ENCODE measurements at regions not wholly inside any gene's neighbourhood (a gene's known extent, or its start where the extent isn't known, plus 50 kb on each side); places are given as distances from the start of the nearest gene placed in this dataset.

DNA sequence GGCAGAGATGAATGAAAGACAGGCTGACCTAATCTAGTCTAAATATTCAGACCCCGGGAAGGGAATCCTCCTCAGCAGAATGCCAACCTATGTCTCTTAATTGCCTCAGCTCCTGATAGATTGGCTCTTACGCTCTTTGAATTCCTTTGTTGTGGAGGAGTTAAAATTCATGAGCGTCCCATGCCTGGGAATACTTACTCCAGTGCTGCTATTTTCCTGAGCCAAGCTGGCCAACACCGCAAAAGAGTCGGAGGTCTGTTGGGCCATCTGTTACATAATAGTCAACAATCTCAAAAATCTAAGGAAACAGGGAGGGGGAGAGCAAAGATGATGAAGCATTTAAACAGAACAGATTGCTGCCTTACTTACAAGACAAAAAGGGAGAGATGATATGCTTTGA, 182.8 kb downstream of the ASCL1 start:
- Histone ChIP-seq H3K4me1 (ENCODE audit: control insufficient read depth, insufficient read depth, low read length) (peaks cover 12% of the 10 kb centered on the region; the same call in 1 of the 2 replicates), H3K9ac (ENCODE audit: low read depth, low read length) (no peak overlapping the region), H3K9me3 (ENCODE audit: control insufficient read depth, insufficient read depth, low read length) (no peaks in the 10 kb centered on the region), H3K36me3 (ENCODE audit: control insufficient read depth, insufficient read depth, low read length) (no peaks in the 10 kb centered on the region), H3K4me3 (ENCODE audit: low read depth, low read length) (no peak overlapping the region), H3K27ac (ENCODE audit: low read depth, low read length) (no peak overlapping the region), H3K27me3 (ENCODE audit: control insufficient read depth, insufficient read depth, low read length) (no peaks in the 10 kb centered on the region)

DNA sequence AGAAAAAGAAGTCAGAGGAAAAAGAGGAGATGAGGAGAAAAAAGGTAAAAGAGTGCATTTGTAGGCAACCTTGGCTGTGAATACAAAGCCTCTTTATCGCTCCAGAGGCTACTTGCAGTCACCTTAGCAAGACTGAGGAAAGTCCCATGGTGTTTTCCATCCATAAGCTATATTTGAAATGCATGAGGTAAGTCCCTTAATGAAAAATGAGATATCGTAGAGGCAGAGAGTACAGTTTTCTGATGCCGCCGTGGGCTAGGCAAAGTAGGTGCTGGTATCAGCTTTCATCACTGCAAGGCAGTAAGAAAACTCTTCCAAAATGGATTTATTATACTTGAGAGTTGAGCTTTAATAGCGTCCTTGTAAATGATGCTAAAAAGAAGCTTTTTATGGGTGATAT, 186.8 kb downstream of the ASCL1 start:
- Histone ChIP-seq H3K27me3 (ENCODE audit: control insufficient read depth, insufficient read depth, low read length) (no peaks in the 10 kb centered on the region), H3K4me1 (ENCODE audit: control insufficient read depth, insufficient read depth, low read length) (peaks cover 12% of the 10 kb centered on the region; the same call in 1 of the 2 replicates), H3K36me3 (ENCODE audit: control insufficient read depth, insufficient read depth, low read length) (no peaks in the 10 kb centered on the region), H3K9ac (ENCODE audit: low read depth, low read length) (no peak overlapping the region), H3K9me3 (ENCODE audit: control insufficient read depth, insufficient read depth, low read length) (no peaks in the 10 kb centered on the region), H3K4me3 (ENCODE audit: low read depth, low read length) (no peak overlapping the region), H3K27ac (ENCODE audit: low read depth, low read length) (no peak overlapping the region)

DNA sequence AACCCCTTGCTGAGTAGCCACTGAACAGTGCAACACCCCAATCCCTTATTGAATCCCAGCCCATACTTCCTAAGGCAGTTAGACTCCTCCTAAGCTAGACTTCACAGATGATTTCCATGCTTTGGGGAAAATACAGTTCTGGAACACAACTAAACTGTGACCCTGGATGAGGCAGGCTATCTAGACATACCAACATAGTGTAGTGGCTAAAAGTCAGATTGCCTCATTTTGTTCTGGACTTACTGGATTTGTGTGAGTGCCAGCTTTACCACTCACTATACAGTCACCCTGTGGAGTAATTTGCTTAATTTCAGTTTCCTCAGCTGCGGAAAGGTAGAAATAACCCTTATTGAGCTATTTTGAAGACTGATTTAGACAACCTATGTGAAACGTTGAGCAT, 203.1 kb downstream of the ASCL1 start:
- Histone ChIP-seq H3K4me1 (ENCODE audit: control insufficient read depth, insufficient read depth, low read length) (no peaks in the 10 kb centered on the region), H3K4me3 (ENCODE audit: low read depth, low read length) (no peak overlapping the region), H3K9me3 (ENCODE audit: control insufficient read depth, insufficient read depth, low read length) (no peaks in the 10 kb centered on the region), H3K36me3 (ENCODE audit: control insufficient read depth, insufficient read depth, low read length) (no peaks in the 10 kb centered on the region), H3K9ac (ENCODE audit: low read depth, low read length) (no peak overlapping the region), H3K27ac (ENCODE audit: low read depth, low read length) (no peak overlapping the region), H3K27me3 (ENCODE audit: control insufficient read depth, insufficient read depth, low read length) (no peaks in the 10 kb centered on the region; the same call in 1 of the 2 replicates)

DNA sequence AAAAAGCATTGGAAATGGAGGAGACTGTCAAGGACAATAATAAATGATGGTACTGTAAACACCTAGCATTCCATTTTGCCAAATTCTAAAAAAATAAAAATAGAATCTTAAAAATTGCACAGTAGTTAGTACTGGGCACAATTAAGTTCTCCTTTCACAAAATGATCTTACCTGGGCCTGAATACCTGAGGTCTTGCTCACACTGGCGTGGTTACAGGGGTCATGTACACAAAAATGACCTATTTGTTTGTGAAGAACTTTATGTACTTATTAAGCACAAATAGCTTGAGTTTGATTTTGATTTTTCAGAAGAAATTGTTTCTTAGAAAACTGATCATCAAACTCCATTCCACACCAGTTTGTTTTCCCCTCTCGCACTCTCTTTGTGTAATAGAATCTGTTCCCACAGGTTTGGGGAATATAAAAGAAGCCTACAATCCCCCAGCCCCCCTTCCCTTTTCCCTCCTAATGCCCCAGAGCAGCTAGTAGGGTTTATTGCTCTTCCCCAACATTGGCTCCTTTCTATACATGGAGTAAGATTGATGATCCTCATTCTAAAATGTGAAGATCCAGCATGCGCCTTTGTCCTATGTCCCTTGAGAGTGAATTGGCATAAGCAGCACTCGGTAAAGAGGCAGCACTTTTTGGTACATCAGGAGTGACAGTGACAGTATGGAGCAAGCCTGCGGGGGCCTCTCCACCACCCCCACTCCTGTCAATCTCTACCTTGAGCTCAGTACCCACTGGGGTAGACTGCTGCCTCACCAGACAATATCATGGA, 204.3 kb downstream of the ASCL1 start:
- Histone ChIP-seq H3K9me3 (ENCODE audit: control insufficient read depth, insufficient read depth, low read length) (no peaks in the 10 kb centered on the region), H3K36me3 (ENCODE audit: control insufficient read depth, insufficient read depth, low read length) (no peaks in the 10 kb centered on the region), H3K9ac (ENCODE audit: low read depth, low read length) (no peak overlapping the region), H3K4me3 (ENCODE audit: low read depth, low read length) (no peak overlapping the region), H3K27ac (ENCODE audit: low read depth, low read length) (no peak overlapping the region), H3K27me3 (ENCODE audit: control insufficient read depth, insufficient read depth, low read length) (no peaks in the 10 kb centered on the region; the same call in 1 of the 2 replicates), H3K4me1 (ENCODE audit: control insufficient read depth, insufficient read depth, low read length) (no peaks in the 10 kb centered on the region)

DNA sequence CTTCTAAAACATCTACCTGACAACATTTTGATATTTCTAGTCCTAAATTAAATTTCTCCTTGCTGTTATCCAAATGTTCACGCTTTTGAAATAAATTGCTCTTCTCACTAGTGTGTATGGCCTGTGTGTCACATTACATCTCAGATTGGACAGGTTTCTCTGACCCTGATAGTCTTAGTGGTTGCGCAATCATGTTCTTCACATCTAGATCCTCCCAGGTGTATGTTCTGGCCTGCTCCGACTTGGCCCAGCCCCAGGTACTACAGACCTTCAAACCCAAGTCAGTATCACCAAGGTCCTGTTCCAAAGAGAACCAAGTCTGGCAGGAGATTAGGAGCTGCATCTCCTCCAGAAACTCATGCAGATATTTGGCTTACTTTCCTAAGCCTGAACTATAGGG, 209.5 kb downstream of the ASCL1 start:
- H3K36me3 ChIP-seq (ENCODE audit: control insufficient read depth, insufficient read depth, low read length) = no peaks in the 10 kb centered on the region
- H3K27me3 ChIP-seq (ENCODE audit: control insufficient read depth, insufficient read depth, low read length) = no peaks in the 10 kb centered on the region; the same call in 1 of the 2 replicates
- no peak overlapping the region for H3K4me3 ChIP-seq (ENCODE audit: low read depth, low read length)
- no peak overlapping the region for H3K9ac ChIP-seq (ENCODE audit: low read depth, low read length)
- no peaks in the 10 kb centered on the region for H3K4me1 ChIP-seq (ENCODE audit: control insufficient read depth, insufficient read depth, low read length)
- H3K9me3 ChIP-seq (ENCODE audit: control insufficient read depth, insufficient read depth, low read length) = no peaks in the 10 kb centered on the region
- no peak overlapping the region for H3K27ac ChIP-seq (ENCODE audit: low read depth, low read length)

DNA sequence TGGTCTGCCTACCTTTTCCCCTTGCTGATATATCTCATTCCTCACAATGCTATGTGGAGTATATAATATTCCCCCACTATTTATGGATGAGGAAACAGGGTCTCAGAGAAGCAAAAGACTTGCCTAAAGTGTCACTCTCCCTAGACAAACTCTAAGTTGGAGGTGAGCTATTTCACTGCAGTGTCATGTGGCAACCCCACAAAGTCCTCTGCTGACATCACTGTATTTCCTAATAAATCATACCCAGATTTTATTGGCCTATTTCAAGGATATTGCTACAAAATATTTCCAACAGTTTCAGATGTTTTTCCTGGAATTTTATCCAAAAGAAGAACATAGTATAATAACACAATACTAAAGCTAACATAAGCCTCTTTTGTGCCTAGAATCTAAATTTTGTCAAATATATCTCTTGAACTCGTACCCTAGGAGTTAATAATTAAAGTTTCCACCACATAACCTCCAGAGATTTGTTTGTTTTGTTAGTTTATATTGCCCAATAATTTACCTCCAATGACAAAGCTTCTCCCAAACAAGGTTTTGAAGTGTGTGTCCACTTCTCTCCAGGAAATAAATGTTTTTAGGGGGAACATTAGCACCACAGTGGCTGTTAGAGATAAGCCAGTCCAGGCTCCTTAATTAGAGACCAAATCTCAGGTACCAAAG, 215.1 kb downstream of the ASCL1 start:
- Histone ChIP-seq H3K4me1 (ENCODE audit: control insufficient read depth, insufficient read depth, low read length) (no peaks in the 10 kb centered on the region), H3K36me3 (ENCODE audit: control insufficient read depth, insufficient read depth, low read length) (no peaks in the 10 kb centered on the region), H3K9me3 (ENCODE audit: control insufficient read depth, insufficient read depth, low read length) (no peaks in the 10 kb centered on the region), H3K27ac (ENCODE audit: low read depth, low read length) (no peak overlapping the region), H3K27me3 (ENCODE audit: control insufficient read depth, insufficient read depth, low read length) (no peaks in the 10 kb centered on the region), H3K9ac (ENCODE audit: low read depth, low read length) (no peak overlapping the region), H3K4me3 (ENCODE audit: low read depth, low read length) (no peak overlapping the region)

DNA sequence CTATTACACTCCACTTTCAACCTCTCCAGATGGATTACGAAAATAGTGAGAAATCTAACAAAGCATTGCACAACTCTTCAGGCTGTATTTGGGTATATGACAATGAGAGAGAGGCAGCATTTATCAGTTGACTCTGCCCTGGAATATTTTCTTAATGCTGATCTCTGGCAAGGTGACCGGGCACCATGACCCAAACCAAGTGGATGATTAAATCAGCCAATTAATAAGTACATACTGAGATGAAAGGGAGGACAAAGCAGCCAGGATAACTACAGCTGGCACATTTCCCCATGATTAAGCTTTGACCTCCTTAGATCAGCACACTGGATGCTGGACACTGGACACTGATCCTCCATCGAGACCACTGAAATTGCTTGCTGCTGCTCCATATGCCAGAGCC, 218.2 kb downstream of the ASCL1 start:
- H3K4me3 ChIP-seq (ENCODE audit: low read depth, low read length) = no peak overlapping the region
- H3K9me3 ChIP-seq (ENCODE audit: control insufficient read depth, insufficient read depth, low read length) = no peaks in the 10 kb centered on the region
- no peak overlapping the region for H3K27ac ChIP-seq (ENCODE audit: low read depth, low read length)
- no peaks in the 10 kb centered on the region for H3K27me3 ChIP-seq (ENCODE audit: control insufficient read depth, insufficient read depth, low read length)
- H3K9ac ChIP-seq (ENCODE audit: low read depth, low read length) = no peak overlapping the region
- H3K36me3 ChIP-seq (ENCODE audit: control insufficient read depth, insufficient read depth, low read length) = no peaks in the 10 kb centered on the region
- no peaks in the 10 kb centered on the region for H3K4me1 ChIP-seq (ENCODE audit: control insufficient read depth, insufficient read depth, low read length)

DNA sequence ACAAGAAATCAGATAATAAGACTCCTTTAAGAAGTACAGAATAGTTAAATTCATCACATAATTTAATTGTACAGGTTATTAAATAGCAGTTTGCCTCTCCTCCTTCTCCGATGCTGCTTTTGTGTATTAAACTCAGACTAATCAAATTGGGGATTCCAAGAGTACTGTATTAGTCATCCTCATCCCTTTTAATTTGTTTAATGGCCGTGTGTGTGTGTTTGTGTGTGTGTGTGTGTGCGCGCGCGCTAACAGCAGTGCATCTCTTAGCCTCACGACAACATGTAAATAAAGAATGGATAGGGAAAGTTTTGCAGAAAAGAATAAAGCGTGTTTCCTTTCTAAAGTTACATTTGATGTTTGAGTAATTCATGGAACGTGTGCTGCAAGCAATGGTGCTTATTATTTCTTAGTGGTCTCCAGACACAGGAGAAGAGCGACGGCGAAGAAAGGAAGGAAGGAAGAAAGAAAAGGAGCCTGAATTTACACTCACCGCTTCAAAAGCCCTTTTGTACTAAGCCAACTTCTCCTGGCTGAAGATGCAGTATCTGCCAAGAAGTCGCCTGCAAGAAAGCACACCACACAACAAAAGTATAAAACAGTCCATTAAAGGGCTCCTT, 220.3 kb downstream of the ASCL1 start:
- H3K9ac ChIP-seq (ENCODE audit: low read depth, low read length) = no peak overlapping the region
- no peak overlapping the region for H3K4me3 ChIP-seq (ENCODE audit: low read depth, low read length)
- H3K9me3 ChIP-seq (ENCODE audit: control insufficient read depth, insufficient read depth, low read length) = no peaks in the 10 kb centered on the region
- H3K27me3 ChIP-seq (ENCODE audit: control insufficient read depth, insufficient read depth, low read length) = no peaks in the 10 kb centered on the region
- no peaks in the 10 kb centered on the region for H3K4me1 ChIP-seq (ENCODE audit: control insufficient read depth, insufficient read depth, low read length)
- H3K36me3 ChIP-seq (ENCODE audit: control insufficient read depth, insufficient read depth, low read length) = no peaks in the 10 kb centered on the region
- H3K27ac ChIP-seq (ENCODE audit: low read depth, low read length) = no peak overlapping the region

DNA sequence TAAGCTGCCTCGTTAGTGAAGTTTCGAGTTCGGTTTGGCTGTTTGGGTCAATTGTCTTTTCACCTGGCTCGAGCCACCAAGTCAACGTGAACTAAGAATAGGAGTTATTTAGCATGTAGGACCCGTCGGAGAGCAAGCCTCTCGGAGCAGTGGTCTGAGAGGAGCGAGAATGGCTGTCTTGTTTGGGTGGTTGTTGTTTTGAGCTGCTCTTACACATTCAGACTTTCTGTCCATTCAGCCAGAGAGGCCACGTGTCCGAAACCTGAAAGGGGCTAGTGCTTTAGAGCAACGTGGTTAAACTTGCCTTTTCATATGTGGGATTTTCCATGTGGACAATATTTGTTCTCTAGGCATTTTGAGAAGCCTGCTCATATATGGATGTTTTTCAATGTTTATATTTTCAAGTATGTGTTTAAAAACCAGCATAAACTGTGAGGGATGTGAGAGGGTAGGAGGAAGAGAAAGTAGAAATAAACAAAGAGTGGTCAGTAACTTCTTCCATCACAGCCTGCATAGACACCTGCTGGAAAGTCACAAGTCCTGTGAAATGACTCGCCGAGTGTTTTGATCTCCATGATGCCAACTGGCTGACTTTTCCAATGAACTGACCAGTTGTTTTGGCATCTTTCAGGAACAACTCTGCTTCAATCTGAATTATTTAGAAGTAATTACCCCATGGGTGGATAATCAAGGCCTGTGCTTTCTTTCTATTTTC, 221.0 kb downstream of the ASCL1 start:
- no peaks in the 10 kb centered on the region for H3K36me3 ChIP-seq (ENCODE audit: control insufficient read depth, insufficient read depth, low read length)
- no peaks in the 10 kb centered on the region for H3K9me3 ChIP-seq (ENCODE audit: control insufficient read depth, insufficient read depth, low read length)
- H3K27me3 ChIP-seq (ENCODE audit: control insufficient read depth, insufficient read depth, low read length) = no peaks in the 10 kb centered on the region
- H3K4me1 ChIP-seq (ENCODE audit: control insufficient read depth, insufficient read depth, low read length) = no peaks in the 10 kb centered on the region
- no peak overlapping the region for H3K27ac ChIP-seq (ENCODE audit: low read depth, low read length)
- H3K9ac ChIP-seq (ENCODE audit: low read depth, low read length) = no peak overlapping the region
- no peak overlapping the region for H3K4me3 ChIP-seq (ENCODE audit: low read depth, low read length)

DNA sequence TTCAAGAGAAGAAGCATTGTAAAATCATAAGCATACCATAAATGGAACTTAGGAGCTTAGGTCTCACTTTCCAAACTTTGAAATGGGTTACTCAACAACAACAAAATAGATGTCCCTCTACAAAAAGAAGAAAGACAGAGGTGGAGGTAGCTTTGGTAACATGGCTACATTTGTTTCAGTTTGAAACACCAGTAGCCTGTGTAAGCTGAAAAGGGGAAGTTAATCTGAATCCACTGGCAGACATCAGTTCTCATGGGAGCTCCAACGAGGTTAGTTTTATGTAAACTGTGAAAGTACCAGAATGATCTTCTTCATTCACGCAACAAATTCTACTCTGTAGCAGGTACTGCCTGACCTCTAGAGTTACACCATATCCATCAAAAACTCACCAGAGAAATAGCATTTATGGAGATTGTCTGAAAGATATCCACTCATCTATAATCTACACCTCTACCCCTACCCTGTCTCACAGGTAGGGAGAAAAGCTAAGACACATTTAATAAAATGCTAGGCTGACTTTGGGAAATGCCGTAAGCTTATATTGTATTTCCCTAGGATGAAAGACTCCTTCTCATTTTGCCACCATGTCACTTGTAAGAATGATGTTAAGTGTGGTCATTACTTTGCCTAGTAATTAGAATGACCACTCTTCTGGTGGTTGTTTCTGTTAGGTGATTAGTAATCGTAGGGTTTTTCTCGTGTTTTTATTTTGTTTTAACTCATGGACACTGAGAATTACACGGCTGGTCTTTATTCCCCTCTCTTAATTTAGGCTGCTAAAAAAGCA, 224.1 kb downstream of the ASCL1 start:
- Histone ChIP-seq H3K36me3 (ENCODE audit: control insufficient read depth, insufficient read depth, low read length) (no peaks in the 10 kb centered on the region), H3K4me1 (ENCODE audit: control insufficient read depth, insufficient read depth, low read length) (no peaks in the 10 kb centered on the region), H3K27ac (ENCODE audit: low read depth, low read length) (no peak overlapping the region), H3K4me3 (ENCODE audit: low read depth, low read length) (no peak overlapping the region), H3K9ac (ENCODE audit: low read depth, low read length) (no peak overlapping the region), H3K27me3 (ENCODE audit: control insufficient read depth, insufficient read depth, low read length) (no peaks in the 10 kb centered on the region), H3K9me3 (ENCODE audit: control insufficient read depth, insufficient read depth, low read length) (no peaks in the 10 kb centered on the region)

All from HUES48 (cell line).